ENCODE measurements at regions not wholly inside any gene's neighbourhood (a gene's known extent, or its start where the extent isn't known, plus 50 kb on each side); places are given as distances from the start of the nearest gene placed in this dataset.
A peak's percentile ranks its signal among the peaks of the same experiment; 100 is the strongest.

- Histone ChIP-seq H3K4me3 (ENCODE audit: extremely low read depth in 1 of 4, insufficient read depth in 2 of 4, low read depth in 3 of 4, low read length in 4 of 4) (no peak overlapping the region), H2AFZ (ENCODE audit: low read length) (0 out of 2 replicates have a peak overlapping the region, but pooled peaks have one; percentile 29), H3K9me3 (ENCODE audit: insufficient read depth in 2 of 2, low read depth in 1 of 2, low read length in 1 of 2) (no peaks in the 10 kb centered on the region), H4K91ac (replicated peaks; ENCODE audit: insufficient read length, low read length) (no peak overlapping the region), H3K56ac (replicated peaks; ENCODE audit: insufficient read length, low read depth, low read length) (no peak overlapping the region), H3K36me3 (ENCODE audit: control insufficient read depth in 2 of 4, insufficient read depth in 4 of 4, low read length in 3 of 4) (no peaks in the 10 kb centered on the region), H3K79me2 (ENCODE audit: control insufficient read depth in 1 of 2, insufficient read depth in 2 of 2, low read length in 2 of 2) (no peaks in the 10 kb centered on the region), H3K4me2 (ENCODE audit: insufficient read depth in 1 of 2, low read depth in 2 of 2, low read length in 2 of 2) (no peak overlapping the region), H3K27ac (ENCODE audit: low read depth, low read length) (no peak overlapping the region), H4K20me1 (replicated peaks in 1 of 2; ENCODE audit: control insufficient read depth in 1 of 2, insufficient read depth in 2 of 2, low read length in 2 of 2) (no peaks in the 10 kb centered on the region), H2BK5ac (ENCODE audit: low read depth, low read length) (no peak overlapping the region), H2BK120ac (replicated peaks; ENCODE audit: low read depth, low read length) (no peak overlapping the region), H3K23me2 (ENCODE audit: low read depth, low read length) (no peaks in the 10 kb centered on the region), H2AK5ac (ENCODE audit: low read depth, low read length) (no peak overlapping the region), H2BK20ac (ENCODE audit: low read length) (no peak overlapping the region), H3K23ac (ENCODE audit: insufficient read length) (no peak overlapping the region), H3K14ac (ENCODE audit: insufficient read length) (no peak overlapping the region), H4K8ac (ENCODE audit: extremely low read depth, insufficient read depth, low read length) (no peak overlapping the region), H3K4me1 (replicated peaks in 1 of 4; ENCODE audit: control insufficient read depth in 3 of 4, insufficient read depth in 4 of 4, low read length in 3 of 4) (no peaks in the 10 kb centered on the region; a peak in 3 of 7 replicates), H3K27me3 (replicated peaks in 1 of 4; ENCODE audit: control insufficient read depth in 3 of 4, extremely low read depth in 1 of 4, insufficient read depth in 3 of 4, low read length in 3 of 4) (no peaks in the 10 kb centered on the region), H3K18ac (ENCODE audit: extremely low read depth, low read length) (no peak overlapping the region), H3K4ac (replicated peaks; ENCODE audit: insufficient read length, low read depth, low read length) (no peak overlapping the region), H3K79me1 (ENCODE audit: low read depth, low read length) (no peaks in the 10 kb centered on the region), H2BK12ac (ENCODE audit: low read depth, low read length) (no peak overlapping the region), H3K9ac (replicated peaks in 1 of 4; ENCODE audit: extremely low read depth in 1 of 4, low read depth in 3 of 4, low read length in 3 of 4) (no peak overlapping the region), H2BK15ac (ENCODE audit: low read length) (no peak overlapping the region), H4K5ac (ENCODE audit: insufficient read length, low read depth, low read length) (no peak overlapping the region)
- POLR2A ChIA-PET (ENCODE audit: partially characterized antibody) = no interaction called here
- no peak for DNase-seq (ENCODE audit: low read depth in 1 of 2, low spot score in 2 of 2)
- 80% methylated on average over 9 of the region's 9 CpGs; no CpG with 5 or more reads in 1 of the 2 experiments for WGBS, 2 experiments (ENCODE audit: extremely low coverage in 1 of 2, insufficient coverage in 1 of 2, insufficient read length in 1 of 2, insufficient replicate concordance in 2 of 2, low coverage in 1 of 2, low lambda C conversion rate in 2 of 2, missing lambda C conversion rate in 1 of 2)
- no peak for FAIRE-seq
- CTCF ChIA-PET (ENCODE audit: partially characterized antibody) = interaction anchor here (0.6 to 2.9 kb wide), 3 partner anchors 9 to 192 kb away, joined by 3 to 19 read pairs (median 3); no protein-coding TSS in a partner anchor
- TF ChIP-seq SRF (IDR thresholded peaks at IDR 0.05; ENCODE audit: low read depth, low read length) (no peak), SUZ12 (IDR thresholded peaks at IDR 0.05; ENCODE audit: low read length) (no peak), SIN3A (conservative IDR thresholded peaks at IDR 0.05 in 1 of 2, IDR thresholded peaks at IDR 0.05 in 1 of 2; ENCODE audit: low read depth in 1 of 2, low read length in 2 of 2) (no peak), SP4 (IDR thresholded peaks at IDR 0.05; ENCODE audit: low read length) (no peak), MAFK (IDR thresholded peaks at IDR 0.05; ENCODE audit: low read depth, low read length) (no peak), NANOG (IDR thresholded peaks at IDR 0.05; ENCODE audit: insufficient read depth, low read depth, low read length, poor library complexity, severe bottlenecking) (no peak), CTBP2 (IDR thresholded peaks at IDR 0.05; ENCODE audit: borderline replicate concordance, insufficient read depth, insufficient read length, low read length) (no peak), PHF8 (conservative IDR thresholded peaks at IDR 0.05; ENCODE audit: low read depth, low read length) (no peak), EP300 (IDR thresholded peaks at IDR 0.05; ENCODE audit: borderline replicate concordance in 1 of 2, low read depth in 2 of 2, low read length in 2 of 2) (no peak)
- TF ChIP-seq, protein P1, sequence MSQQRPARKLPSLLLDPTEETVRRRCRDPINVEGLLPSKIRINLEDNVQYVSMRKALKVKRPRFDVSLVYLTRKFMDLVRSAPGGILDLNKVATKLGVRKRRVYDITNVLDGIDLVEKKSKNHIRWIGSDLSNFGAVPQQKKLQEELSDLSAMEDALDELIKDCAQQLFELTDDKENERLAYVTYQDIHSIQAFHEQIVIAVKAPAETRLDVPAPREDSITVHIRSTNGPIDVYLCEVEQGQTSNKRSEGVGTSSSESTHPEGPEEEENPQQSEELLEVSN (IDR thresholded peaks at IDR 0.05) = no peak
Measured at GRCh38 chr15:47364230-47365141, 352.8 kb upstream of the SEMA6D start.

All from H1 (cell line).